ENCODE measurements at regions not wholly inside any gene's neighbourhood (a gene's known extent, or its start where the extent isn't known, plus 50 kb on each side); places are given as distances from the start of the nearest gene placed in this dataset.
"Not testable (repeated sequence)": the region's sequence is repeated elsewhere in the genome, so short reads cannot be mapped to it uniquely, and the experiment has no call there.

DNA sequence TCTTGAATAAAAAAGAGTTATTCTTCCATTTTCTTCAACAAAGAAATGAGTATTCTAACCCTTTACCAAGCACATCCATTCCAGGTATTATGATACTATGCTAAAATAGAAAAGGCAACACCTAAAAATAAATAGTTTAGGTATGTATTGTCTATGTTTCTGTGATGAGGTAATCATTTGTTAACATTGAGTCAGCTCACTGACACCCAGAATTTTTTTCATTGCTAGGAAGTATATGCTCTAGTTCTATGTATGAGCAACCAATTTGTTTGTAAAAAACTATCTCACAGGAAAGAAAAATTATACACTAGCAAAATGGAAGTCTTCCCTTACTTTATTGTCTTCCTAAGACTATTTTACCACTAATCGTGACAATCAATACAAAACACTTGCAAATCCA lies 615.6 kb upstream of the GRIN3A start:
- no peak for DNase-seq
- TF ChIP-seq POLR2A (IDR thresholded peaks at IDR 0.05): no peak
- TF ChIP-seq, protein P1, sequence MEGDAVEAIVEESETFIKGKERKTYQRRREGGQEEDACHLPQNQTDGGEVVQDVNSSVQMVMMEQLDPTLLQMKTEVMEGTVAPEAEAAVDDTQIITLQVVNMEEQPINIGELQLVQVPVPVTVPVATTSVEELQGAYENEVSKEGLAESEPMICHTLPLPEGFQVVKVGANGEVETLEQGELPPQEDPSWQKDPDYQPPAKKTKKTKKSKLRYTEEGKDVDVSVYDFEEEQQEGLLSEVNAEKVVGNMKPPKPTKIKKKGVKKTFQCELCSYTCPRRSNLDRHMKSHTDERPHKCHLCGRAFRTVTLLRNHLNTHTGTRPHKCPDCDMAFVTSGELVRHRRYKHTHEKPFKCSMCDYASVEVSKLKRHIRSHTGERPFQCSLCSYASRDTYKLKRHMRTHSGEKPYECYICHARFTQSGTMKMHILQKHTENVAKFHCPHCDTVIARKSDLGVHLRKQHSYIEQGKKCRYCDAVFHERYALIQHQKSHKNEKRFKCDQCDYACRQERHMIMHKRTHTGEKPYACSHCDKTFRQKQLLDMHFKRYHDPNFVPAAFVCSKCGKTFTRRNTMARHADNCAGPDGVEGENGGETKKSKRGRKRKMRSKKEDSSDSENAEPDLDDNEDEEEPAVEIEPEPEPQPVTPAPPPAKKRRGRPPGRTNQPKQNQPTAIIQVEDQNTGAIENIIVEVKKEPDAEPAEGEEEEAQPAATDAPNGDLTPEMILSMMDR (IDR thresholded peaks at IDR 0.05): no peak
- Histone ChIP-seq H3K4me3 (no peak overlapping the region), H3K9me3 (replicated peaks in 1 of 3) (no peaks in the 10 kb centered on the region), H3K4me1 (replicated peaks in 1 of 2) (no peaks in the 10 kb centered on the region), H3K27me3 (no peaks in the 10 kb centered on the region), H3K36me3 (replicated peaks in 1 of 2) (no peaks in the 10 kb centered on the region), H3K27ac (no peak overlapping the region)
- WGBS, 4 donors: 84 to 89% (median 87%) methylated on average over 1 of the region's 1 CpG
- intact Hi-C loops (cut with DNase I): no loop called here

DNA sequence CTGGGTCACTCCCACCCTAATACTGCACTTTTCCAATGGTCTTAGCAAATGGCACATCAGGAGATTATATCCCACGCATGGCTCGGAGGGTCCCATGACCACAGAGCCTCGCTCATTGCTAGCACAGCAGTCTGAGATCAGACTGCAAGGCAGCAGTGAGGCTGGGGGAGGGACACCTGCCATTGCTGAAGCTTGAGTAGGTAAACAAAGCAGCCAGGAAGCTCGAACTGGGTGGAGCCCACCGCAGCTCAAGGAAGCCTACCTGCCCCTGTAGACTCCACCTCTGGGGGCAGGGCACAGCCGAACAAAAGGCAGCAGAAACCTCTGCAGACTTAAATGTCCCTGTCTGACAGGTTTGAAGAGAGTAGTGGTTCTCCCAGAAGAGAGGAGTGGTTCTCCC lies 599.0 kb upstream of the GRIN3A start:
- H3K27ac ChIP-seq; H3K4me1 ChIP-seq (replicated peaks in 1 of 2); intact Hi-C loops (cut with DNase I); DNase-seq; H3K9me3 ChIP-seq (replicated peaks in 1 of 3); H3K36me3 ChIP-seq (replicated peaks in 1 of 2); H3K4me3 ChIP-seq; H3K27me3 ChIP-seq: not testable (repeated sequence)
- WGBS, 4 donors: 71 to 80% (median 77%) methylated on average over 1 to 6 of the region's 6 CpGs

DNA sequence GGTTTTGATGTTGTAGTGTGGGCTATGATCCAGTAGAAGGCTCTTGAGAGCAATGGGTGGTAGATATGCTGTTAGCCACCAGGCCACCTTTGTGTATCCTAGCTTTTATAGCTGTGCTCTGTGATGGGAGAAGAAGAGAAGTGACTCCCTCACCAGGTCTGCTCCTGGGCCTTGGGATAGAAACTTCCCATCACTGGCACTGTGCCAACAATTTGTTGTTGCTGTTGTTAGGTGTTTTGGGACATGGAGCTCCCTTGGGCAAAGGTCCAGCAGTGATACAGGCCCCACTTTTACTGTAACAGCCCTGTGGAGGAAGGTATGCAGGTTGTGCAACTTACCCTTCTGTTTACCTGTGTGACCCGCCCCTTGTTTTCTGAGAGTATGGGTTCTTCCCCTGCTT lies 570.9 kb upstream of the GRIN3A start:
- H3K27me3 ChIP-seq: no peaks in the 10 kb centered on the region
- no peaks in the 10 kb centered on the region for H3K36me3 ChIP-seq (replicated peaks in 1 of 2)
- no peak overlapping the region for H3K27ac ChIP-seq
- no peaks in the 10 kb centered on the region for H3K4me1 ChIP-seq (replicated peaks in 1 of 2)
- WGBS, 4 donors: 85 to 100% (median 94%) methylated on average over 1 of the region's 1 CpG
- H3K9me3 ChIP-seq (replicated peaks in 1 of 3): no peaks in the 10 kb centered on the region
- DNase-seq: no peak
- intact Hi-C loops (cut with DNase I): no loop called here
- H3K4me3 ChIP-seq: no peak overlapping the region
- TF ChIP-seq, protein P1 (IDR thresholded peaks at IDR 0.05): no peak
- TF ChIP-seq POLR2A (IDR thresholded peaks at IDR 0.05): no peak

DNA sequence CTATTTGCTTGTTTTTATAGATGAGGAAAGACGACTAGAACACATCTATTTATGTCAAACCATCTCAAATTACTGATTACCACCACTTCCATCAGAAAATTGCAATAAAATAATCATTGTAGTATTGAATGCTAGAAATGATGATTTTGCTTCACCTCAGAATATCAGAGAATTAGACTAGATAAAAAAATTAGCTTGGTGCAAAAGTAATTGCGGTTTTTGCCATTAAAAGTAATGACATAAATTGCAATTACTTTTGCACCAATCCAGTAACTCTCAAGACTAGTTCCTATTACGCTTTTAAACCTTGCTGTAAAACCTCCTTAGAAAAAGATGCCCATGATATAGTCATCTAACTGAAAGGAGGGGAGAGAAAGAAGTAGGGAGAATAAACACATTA lies 556.7 kb upstream of the GRIN3A start:
- TF ChIP-seq, protein P1 (IDR thresholded peaks at IDR 0.05): no peak
- TF ChIP-seq POLR2A (IDR thresholded peaks at IDR 0.05): no peak
- H3K4me1 ChIP-seq (replicated peaks in 1 of 2): no peaks in the 10 kb centered on the region
- WGBS, 4 donors: 70 to 82% (median 76%) methylated on average over 3 of the region's 3 CpGs
- H3K27me3 ChIP-seq: no peaks in the 10 kb centered on the region
- H3K36me3 ChIP-seq (replicated peaks in 1 of 2): no peaks in the 10 kb centered on the region
- no peaks in the 10 kb centered on the region for H3K9me3 ChIP-seq (replicated peaks in 1 of 3)
- intact Hi-C loops (cut with DNase I): no loop called here
- no peak overlapping the region for H3K4me3 ChIP-seq
- no peak overlapping the region for H3K27ac ChIP-seq
- DNase-seq: no peak

DNA sequence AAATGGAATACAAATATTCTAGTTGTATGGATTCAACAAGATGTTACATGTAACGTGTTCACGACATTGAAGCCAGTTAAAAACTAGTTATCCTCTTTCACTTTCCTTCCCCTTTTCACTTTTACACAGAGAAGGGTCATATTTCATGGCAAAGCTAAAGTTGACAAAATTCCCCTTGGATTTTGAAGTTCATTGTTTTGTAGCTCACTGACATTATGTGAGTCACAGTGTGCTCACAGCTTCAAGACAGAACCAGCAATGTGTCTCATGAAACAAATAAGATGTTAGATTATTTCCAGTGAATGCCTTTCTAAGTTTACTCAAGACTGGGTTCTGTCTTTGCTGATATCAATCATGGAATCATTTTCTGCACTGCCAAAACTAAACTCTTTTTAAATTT lies 535.5 kb upstream of the GRIN3A start:
- TF ChIP-seq, protein P1 (IDR thresholded peaks at IDR 0.05): no peak
- TF ChIP-seq POLR2A (IDR thresholded peaks at IDR 0.05): no peak
- Histone ChIP-seq H3K27me3 (no peaks in the 10 kb centered on the region), H3K4me1 (replicated peaks in 1 of 2) (no peaks in the 10 kb centered on the region), H3K4me3 (no peak overlapping the region), H3K9me3 (replicated peaks in 1 of 3) (no peaks in the 10 kb centered on the region), H3K36me3 (replicated peaks in 1 of 2) (no peaks in the 10 kb centered on the region), H3K27ac (no peak overlapping the region)
- WGBS, 4 donors: 60 to 79% (median 66%) methylated on average over 2 of the region's 2 CpGs
- intact Hi-C loops (cut with DNase I): no loop called here
- no peak for DNase-seq
